Stimulated activated naive CD8-positive, alpha-beta T cell treated with anti-CD3 and anti-CD28 coated beads, Interleukin-15, Interleukin-2, amounts not matched to agents 100 U/mL and 50 U/mL, for 24 hours (primary cell): ENCODE measurements at regions not wholly inside any gene's neighbourhood (a gene's known extent, or its start where the extent isn't known, plus 50 kb on each side); places are given as distances from the start of the nearest gene placed in this dataset.
"Not testable (repeated sequence)": the region's sequence is repeated elsewhere in the genome, so short reads cannot be mapped to it uniquely, and the experiment has no call there.

Experiments used
- ATAC-seq: fragments of 150-1000 bp; cut with Tn5 transposase; one replicate; pipeline ENCODE4 v1.10.0; 2021
- DNase-seq: peaks from one replicate; pipeline ENCODE4 v3.0.0; 2021

DNA sequence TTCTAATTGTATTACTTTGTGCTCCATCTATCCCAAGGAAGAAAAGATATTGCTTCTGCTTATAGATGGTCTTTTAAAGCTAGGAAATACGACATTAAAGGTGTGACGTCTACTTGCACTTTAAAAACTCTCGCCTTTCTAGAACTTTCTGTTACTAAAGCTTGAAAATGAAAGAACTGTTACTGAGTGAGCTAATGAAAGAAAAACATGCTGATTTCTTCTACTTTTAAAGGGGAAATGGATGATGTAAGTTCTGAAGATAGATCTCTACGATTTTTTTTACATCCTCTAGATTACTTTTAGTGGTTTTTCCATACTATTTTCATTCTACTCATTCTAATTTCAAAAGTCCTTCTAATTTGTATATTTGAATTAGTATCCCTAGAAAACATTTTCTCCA lies 387.5 kb downstream of the USP25 start:
- DNase-seq (no peak), ATAC-seq (no peak)

DNA sequence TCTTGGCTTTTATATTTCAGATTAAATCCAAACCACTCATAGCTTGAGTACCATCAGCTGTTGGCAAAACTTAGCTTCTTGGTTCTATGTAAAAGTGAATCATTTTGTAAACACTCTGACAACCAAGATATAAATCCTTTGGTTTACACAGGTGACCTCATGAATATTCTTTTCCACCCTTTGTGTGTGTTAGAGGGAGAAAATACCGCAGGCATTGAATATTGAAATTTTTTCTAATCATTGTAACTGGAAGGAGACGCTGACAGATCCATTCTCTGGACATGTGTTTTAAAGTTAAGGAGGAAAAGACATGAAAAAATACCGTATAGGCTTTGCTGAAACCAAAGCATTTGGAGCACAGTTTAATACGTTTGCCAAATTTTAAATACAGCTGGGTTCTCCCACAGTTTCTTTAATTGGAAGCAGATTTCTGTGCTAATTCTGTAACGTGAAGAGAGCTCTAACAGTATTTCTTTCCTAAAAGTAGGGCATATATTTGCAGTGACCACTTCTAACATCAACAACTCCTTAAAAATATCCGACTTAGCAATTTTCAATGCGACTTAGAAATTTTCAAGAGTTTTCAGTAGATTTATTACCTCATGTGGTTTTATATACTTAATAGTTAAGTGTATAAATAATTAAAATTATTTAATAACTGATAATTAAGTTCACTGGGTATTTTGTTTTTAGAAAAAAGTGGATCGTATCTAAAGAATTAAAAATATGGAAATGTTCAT lies 388.2 kb downstream of the USP25 start:
- ATAC-seq (no peak), DNase-seq (no peak)

DNA sequence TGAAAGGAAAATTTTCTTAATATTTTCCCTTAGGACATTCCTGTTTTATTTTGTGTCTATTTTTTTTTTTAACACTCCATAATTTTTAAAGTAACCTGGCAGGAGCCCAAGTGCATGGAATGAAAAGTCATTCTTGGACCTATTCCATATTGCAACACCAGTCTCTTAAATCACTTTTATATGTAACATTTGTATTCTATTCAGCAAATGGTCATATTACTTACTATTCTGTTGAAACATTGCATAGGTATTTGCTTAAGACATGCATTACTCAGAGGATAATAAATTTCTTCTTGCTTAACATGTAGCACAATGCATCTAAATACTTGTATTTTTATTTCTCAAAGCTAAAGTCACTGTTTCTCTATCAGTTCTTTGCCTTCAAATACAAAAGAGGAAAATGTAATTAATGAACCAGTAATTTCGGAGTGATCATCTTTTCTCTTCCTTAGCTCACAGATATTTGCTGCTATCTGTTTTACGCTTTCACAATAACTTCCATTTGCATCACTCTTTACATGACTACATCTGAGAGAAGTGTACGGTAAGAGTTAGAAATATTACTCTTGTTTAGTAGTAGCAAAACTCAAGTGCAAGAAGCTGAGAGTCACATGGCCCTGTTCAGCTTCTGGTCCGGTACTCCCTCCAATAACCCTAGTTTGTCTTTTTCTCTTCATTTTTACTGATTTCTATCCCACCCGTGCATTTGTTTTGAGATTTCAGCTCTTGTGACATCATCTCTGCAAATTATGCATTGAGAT lies 394.8 kb downstream of the USP25 start:
- ATAC-seq (no peak), DNase-seq (no peak)

DNA sequence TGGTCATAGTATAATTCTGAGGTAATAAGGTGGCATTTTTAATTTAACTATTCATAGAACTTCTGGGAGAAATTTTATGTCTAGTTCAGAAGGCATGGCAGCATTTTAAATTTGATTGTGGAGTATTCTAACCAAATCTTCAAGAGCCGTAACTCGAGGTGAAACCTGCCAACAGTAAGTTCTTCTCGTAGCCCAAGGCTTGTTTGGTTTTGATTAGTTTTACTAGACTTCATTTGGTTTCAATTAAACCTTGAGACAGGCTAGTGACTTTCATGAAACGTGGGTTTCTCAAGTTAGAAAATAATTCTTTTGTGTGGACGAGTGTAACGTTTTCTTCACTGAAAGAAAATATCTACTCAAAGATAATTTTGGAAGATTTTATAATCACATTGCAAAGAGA lies 395.5 kb downstream of the USP25 start:
- no peak for DNase-seq
- ATAC-seq, result no peak

DNA sequence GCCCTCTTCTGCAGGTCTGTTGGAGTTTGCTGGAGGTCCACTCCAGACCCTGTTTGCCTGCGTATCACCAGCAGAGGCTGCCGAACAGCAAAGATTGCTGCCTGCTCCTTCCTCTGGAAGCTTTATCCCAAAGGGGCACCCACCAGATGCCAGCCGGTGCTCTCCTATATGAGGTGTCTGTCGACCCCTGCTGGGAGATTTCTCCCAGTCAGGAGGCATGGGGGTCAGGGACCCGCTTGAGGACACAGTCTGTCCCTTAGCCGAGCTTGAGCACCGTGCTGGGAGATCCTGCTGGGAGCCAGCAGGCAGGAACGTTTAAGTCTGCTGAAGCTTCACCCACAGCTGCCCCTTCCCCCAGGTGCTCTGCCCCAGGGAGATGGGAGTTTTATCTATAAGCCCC lies 402.7 kb downstream of the USP25 start:
- ATAC-seq, DNase-seq: not testable (repeated sequence)

DNA sequence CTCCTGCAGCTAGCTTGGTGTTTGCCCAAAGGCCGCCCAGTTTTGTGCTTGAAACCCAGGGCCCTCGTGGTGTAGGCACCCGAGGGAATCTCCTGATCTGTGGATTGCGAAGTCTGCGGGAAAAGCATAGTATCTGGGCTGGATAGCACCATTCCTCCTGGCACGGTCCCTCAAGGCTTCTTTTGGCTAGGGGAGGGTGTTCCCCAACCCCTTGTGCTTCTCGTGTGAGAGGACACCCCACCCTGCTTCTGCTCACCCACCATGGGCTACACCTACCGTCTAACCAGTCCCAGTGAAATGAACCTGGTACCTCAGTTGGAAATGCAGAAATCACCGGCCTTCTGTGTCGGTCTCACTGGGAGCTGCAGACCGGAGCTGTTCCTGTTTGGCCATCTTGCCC lies 403.5 kb downstream of the USP25 start:
- ATAC-seq, result no peak
- DNase-seq, result no peak

DNA sequence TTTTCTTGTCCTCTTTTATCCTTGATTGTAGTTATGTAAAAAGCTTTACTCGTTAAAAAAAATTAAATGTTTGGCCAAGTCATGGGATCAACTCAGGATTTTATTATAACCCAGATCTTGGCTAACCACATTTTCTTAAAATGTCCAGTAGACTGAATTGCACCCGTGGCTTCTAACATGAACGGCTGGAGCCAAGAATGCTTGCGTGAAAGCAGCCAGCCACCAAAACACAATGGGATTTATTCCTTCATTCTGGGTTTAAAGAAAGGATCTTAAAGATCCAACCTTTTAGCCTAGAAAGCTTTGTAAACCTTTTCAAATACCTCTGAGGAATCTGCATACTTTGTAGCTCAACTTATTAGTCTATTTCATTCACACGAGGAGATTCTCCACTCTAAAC lies 404.4 kb downstream of the USP25 start:
- DNase-seq (no peak), ATAC-seq (no peak)

DNA sequence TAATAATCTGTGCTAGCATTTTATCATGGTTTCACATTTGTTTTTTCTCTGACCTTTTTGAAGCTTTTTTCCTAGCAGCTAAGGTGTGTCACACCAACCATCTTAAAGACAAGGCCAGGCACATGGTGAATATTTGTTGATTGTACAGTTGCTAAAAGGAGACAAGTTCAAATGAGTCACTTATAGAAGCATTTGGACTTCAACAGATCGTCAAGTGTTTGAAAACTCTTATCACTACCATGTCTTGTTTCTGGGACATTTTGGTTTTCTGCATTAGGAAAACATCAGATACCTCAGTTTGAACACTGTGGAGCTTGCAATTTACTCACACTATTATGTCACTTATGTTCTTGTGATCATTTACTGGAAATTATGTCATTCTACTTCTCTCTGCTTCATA lies 407.3 kb downstream of the USP25 start:
- no peak for ATAC-seq
- no peak for DNase-seq

DNA sequence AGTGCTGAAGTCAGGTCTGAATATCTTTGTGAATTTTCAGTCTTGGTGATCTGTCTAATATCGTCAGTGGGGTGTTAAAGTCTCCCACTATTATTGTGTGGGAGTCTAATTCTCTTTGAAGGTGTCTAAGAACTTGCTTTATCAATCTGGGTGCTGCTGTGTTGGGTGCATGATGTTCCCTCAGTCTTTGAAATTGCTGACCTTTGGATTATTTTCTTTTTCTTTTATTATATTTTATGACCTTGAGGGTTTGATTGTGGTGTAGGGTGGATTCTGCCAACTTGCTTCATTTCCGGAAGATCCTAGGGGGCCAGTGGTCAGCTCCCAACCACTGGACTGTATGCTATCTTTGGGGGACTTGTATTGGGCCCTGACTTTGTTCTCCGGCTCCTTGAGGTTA lies 415.3 kb downstream of the USP25 start:
- ATAC-seq (no peak), DNase-seq (no peak)

DNA sequence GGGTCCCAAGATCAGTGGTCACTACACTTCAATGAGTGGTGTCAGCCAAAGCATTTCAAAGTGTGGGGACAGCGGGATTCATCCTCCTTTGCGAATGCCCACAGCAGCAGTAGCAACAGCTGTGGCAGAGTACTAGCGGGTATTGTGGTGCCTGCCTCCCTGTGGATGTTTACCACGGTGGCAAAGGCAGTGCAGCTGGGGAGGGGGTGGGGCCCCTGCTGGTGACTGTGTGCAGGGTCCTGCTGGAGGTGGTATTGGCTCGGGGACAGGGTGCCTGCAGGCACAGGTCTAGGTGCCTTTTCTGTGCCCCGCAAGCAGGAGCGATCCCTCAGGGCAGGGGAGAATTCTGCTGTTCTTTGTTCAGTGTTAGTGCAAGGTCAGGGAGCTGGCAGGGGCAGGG lies 415.7 kb downstream of the USP25 start:
- no peak for DNase-seq
- no peak for ATAC-seq

DNA sequence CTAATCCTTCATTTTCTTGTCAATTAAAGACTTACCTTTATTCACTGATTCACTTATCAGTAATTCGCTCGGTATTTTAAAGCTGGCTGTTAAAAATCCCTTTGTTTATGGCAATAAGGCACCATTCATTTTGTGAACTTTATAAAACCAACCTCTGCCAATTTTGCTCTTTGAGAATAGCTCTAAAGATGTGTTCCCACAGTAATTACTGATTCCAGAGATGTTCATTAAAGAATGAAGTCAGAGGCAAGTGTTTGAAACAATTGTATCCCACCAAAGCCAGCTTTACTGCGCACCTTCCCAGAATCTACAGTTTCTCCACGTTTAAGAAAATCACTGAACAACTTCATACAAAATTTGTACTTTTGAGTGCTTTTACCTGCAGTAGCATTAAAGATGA lies 424.5 kb downstream of the USP25 start:
- DNase-seq (no peak), ATAC-seq (no peak)

DNA sequence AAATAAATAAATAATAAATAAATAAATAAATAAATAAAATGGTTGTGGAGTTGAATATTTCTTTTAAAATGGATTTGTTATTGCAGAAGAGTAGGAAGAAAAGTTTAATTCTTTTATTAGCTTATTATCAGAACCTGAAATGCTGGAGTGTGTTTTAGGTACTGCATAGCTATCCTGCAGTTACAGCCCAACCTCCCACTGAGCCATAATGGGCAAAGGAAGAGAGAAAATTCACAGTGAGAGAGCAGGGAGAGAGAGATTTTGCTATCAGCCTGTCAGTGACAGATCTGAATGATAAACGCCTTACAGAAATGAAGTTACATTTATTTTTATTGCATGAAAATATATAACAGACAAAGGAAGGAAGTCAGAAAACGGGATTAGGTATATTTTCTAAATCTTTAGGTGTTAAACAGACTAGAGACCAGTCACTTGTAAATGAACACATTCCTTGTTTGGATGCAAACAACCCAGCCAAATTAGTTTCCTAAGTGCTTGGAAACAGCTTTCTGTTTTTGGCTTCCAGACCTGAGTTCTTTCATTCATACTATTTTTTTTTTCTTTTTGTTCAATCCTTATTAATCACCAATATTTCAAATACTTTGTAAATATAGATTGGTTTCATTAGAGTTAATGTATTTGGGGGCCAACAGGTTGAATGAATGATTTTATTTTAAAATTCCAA lies 425.3 kb downstream of the USP25 start:
- DNase-seq (no peak), ATAC-seq (no peak)

DNA sequence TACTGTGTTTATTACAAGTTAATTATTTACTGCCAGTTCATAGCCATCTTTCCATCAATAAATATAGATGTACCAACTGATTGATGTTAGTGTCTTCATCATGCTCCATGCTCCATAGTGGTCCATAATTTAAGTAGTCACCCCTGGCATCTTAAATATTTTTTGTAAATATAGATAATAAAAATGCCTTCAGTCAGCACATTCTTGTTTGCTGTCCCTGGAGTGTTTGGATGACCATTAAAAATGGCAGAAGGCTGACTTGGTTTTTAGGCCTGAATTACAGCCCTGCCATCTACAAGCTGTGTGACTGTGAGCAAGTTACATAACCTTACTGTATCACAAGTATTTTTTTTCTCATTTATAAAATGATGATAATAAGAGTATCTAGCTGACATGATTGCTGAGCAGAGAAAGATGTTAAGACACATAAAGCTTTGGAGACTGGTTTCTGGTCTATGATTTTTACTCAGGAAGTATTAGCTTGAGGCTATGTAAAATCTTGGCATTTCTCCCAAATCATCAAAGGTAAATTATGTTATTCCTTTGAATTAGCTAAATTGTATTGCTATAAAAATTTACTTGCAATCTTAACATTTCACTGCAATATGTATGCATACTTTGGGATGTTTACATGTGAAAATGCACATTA lies 427.2 kb downstream of the USP25 start:
- ATAC-seq (no peak), DNase-seq (no peak)

DNA sequence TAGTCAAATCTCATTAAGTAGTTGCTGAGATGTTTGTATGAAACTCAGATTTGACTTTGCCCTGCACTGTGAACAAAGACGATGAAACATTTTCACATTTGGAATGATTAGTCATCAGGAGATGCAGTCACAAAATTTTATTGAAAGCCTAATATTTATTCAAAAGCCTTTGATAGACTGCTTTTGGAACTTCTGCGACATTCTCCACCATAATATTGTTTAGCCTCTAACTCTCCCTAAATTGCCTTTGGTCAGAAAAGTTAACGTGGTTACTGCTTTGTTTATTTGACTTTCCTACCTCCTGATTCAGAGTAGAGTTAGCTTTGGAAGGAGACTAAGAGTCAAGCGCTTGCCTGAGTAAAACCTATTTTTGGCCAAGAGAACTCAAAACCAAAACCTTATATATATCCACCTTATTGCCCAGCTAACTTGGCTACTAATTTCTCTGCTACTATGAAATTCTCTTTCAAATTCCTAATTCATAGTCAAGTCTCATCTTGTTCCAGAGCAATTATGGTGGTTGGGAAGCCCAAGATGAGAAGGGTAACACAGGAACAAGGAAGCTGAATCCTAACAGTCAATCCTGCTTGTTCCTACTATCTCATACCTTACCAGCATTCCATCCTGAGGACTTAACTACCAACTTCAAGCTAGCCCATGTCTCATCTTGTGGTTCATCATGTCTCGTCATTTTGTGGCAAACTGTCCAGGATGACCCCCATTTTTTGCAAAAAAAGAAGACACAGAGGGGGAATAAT lies 429.6 kb downstream of the USP25 start:
- DNase-seq (no peak), ATAC-seq (no peak)

DNA sequence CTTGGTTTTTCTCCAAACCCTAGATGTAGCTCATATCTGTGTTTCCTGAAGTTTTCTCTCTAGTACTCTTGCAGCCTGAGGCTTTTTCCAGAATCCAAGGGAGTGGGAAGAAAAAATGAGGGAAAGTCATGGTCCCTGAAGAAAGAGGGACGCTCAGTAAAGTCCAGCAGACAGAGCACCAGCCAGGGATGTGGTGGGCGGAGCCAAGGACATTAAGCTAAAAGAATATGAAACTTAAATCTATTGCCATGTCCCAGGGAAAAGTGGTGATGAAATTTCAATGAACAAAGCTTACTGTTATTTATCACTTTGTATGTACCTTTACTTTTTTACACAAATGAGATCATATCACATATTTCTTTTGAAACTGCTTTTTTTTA lies 430.2 kb downstream of the USP25 start:
- DNase-seq (no peak), ATAC-seq (no peak)

DNA sequence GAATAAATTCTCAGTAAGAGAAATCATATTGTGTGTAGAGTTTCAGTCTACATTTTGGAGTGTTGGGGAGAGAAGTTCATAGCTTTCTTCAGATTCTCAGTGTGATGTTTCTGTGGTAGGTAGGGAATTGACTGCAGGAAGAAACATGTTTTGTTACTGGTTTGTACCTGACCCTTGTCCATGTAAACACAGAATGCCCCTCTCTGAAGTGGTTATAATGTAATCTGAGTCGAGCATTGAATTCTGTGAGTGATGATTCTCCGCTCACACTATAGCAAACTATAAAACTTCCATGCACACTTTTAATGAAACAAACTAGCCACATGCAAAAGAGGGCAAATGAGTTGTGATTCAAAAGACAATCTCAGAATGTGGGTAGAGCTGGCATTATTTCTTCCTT lies 433.2 kb downstream of the USP25 start:
- ATAC-seq, result no peak
- DNase-seq, result no peak

DNA sequence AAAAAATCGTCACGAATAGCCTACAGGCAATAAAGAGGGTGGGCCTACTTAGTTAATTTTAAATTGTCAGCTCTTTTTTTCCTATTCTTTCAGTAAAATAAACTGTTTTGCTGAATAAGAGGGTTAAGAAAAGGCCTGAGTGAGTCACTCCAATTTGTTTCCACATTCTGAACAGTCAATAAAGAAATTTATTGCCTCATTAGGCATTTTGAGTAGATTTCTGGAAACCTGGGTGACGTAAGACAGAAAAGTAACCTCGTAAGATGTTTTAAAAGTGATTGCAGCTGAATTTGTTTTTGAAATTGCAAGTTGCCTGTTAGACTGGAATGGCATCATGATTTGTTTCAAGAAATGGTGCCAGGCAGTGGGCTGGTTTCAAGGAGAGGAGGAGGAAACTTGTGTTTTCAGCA lies 439.3 kb downstream of the USP25 start:
- ATAC-seq, result no peak
- DNase-seq, result no peak

DNA sequence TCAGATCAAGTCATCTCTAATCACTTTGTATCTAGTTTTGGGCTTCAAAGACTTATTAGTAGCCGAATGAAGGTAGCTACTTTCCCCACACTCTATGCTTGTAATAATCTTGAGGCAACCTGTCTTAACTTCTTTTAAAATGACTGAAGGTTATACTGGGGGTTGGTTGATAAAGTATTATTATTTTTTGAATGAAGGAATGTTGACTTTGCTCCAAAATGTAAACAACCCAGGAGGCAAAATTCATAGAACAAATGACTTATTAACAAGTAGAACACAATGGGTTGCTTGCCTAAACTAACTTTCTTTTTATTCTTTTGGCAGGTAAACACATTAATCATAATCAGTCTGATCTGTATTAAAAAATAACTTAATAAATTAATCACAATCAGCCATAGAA lies 440.0 kb downstream of the USP25 start:
- ATAC-seq (no peak), DNase-seq (no peak)

DNA sequence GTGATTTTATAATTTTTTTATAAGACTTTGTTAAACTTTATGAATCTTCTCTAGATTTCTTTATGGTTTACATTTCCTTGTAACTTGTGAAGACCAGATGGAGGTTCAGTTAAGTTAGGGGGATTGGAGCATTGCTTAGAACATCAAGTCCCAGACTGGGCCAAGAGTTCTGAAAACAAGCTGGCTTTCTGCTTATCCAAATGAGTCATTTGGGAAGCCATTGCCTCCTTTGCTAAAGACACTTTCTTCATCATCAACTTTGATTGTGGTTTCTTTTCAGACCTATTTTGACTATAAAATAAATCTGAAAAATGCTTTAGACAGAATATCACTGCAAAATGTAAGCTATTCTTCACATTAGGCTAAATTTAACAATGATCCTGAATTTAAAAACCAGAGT lies 446.8 kb downstream of the USP25 start:
- DNase-seq, result no peak
- no peak for ATAC-seq

DNA sequence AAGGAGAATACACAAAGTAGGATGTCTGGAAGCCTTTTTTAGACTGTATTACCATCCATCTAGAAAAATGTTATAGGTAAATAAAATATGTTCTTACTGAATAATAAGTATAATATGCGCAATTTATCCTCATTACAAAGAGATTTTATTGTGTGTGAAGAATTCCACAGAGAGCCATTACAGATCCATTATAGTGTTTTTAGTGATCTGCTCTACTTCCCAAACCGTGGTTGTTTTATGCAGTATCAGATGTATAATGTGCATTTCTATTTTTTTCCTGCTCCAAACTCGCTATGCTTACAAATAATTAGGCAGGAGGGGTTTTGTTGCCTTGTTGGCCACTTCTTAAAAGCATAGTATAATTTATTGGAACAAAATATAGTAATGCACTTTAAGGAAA lies 447.8 kb downstream of the USP25 start:
- ATAC-seq, result no peak
- no peak for DNase-seq

DNA sequence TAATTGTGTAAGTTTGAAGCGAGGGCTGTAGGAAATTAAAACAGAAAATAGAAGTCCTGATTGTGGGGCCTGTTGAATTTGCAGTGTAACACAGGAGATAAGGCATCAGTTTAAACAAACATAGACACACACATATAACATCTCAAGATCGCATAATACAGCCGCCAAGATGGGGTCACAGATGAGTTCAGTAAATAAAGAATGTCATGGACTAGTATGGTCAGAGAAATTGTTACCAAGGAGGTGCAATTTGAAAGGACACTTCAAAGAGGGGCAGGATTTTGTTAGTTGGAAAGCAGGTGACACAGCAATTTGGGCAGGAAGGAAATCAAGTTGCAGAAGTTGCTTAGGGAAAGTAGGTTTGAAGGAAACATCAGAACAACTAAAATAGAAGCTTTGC lies 450.0 kb downstream of the USP25 start:
- ATAC-seq (no peak), DNase-seq (no peak)

DNA sequence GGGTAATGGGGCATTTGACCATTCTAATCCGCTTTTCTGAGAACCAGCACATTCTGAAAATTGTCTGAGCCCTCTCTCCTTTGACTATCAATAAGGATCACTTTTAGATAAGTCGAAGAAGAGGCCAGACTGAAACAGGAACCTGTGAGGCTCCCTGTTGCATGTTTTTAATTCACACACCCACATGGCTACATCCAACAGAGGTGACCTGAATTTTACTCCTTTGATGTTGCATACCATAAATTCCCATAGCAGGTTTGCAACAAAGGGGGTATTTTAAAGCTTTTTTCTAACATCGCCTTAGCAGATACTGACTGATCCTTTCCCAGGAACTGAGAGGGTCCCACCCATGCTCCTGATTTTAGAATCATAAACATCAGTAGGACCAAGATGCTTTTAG lies 450.8 kb downstream of the USP25 start:
- no peak for ATAC-seq
- no peak for DNase-seq
